ENCODE measurements at regions not wholly inside any gene's neighbourhood (a gene's known extent, or its start where the extent isn't known, plus 50 kb on each side); places are given as distances from the start of the nearest gene placed in this dataset.

- H3K4me3 ChIP-seq (replicated peaks; ENCODE audit: low read depth, low read length) = peak overlapping the region; percentile 27
- no peak for TF ChIP-seq CTCF (IDR thresholded peaks at IDR 0.05; ENCODE audit: low read depth, low read length, missing control alignments)
- no peak for DNase-seq (ENCODE audit: extremely low read depth, low read depth)
Measured at GRCh38 chr12:124386059-124386458, 91.2 kb downstream of the RFLNA start.

GRCh38 chr12:124385219-124385969 lies 90.5 kb downstream of the RFLNA start:
- no peak for DNase-seq (ENCODE audit: extremely low read depth, low read depth)
- no peak overlapping the region for H3K4me3 ChIP-seq (replicated peaks; ENCODE audit: low read depth, low read length)
- no peak for TF ChIP-seq CTCF (IDR thresholded peaks at IDR 0.05; ENCODE audit: low read depth, low read length, missing control alignments)

DNA sequence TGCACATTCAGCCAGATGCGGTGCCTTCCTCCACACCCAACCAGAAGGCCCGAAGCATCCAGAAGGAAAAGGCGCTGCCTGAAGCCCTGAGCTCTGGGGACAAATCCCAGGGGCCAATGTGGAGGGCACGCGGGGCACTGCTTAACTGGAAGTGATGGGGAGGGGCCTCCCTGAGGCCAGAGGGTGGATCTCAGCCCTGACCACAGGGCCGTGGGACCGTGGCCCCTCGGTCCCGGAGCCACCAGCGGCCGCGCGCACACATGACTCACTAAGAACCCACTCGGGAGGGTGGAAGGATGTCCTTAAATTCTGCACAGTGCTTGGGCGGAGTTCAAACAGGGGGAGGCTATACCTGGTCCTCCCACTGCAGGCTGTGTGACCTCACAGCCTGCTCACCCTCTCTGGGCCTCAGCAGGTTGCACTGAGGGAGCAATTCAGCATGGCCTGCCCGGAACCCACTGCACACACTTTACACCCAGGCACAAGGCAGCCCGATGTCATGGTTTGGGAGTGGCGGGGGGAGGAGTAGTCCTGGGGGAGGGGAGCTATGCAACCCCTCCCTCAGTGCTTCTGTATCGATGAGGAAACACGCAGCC lies 89.5 kb downstream of the RFLNA start:
- no peak overlapping the region for H3K4me3 ChIP-seq (replicated peaks; ENCODE audit: low read depth, low read length)
- DNase-seq (ENCODE audit: extremely low read depth, low read depth) = no peak
- no peak for TF ChIP-seq CTCF (IDR thresholded peaks at IDR 0.05; ENCODE audit: low read depth, low read length, missing control alignments)

DNA sequence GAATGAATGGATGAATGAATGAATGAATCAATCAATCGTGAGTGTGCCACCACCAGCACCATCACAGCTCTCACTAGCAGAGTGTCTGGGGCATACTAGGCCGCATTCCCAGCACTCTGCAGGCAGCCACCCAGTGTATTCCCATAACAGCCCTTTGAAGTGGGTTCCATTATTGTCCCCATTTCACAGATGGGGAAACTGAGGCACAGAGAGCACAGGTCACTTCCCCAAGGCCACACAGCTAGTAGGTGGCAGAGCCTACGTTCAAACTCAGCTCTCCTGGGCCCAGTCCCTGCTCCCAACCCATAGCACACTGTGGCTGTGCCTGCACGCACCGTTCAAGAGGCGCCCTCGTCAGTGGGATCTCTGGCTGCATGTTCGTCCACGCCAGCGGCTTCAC lies 88.1 kb downstream of the RFLNA start:
- no peak overlapping the region for H3K4me3 ChIP-seq (replicated peaks; ENCODE audit: low read depth, low read length)
- TF ChIP-seq CTCF (IDR thresholded peaks at IDR 0.05; ENCODE audit: low read depth, low read length, missing control alignments) = no peak
- DNase-seq (ENCODE audit: extremely low read depth, low read depth) = no peak

GRCh38 chr12:124381456-124382296 lies 86.8 kb downstream of the RFLNA start:
- no peak overlapping the region for H3K4me3 ChIP-seq (replicated peaks; ENCODE audit: low read depth, low read length)
- TF ChIP-seq CTCF (IDR thresholded peaks at IDR 0.05; ENCODE audit: low read depth, low read length, missing control alignments) = no peak
- no peak for DNase-seq (ENCODE audit: extremely low read depth, low read depth)

DNA sequence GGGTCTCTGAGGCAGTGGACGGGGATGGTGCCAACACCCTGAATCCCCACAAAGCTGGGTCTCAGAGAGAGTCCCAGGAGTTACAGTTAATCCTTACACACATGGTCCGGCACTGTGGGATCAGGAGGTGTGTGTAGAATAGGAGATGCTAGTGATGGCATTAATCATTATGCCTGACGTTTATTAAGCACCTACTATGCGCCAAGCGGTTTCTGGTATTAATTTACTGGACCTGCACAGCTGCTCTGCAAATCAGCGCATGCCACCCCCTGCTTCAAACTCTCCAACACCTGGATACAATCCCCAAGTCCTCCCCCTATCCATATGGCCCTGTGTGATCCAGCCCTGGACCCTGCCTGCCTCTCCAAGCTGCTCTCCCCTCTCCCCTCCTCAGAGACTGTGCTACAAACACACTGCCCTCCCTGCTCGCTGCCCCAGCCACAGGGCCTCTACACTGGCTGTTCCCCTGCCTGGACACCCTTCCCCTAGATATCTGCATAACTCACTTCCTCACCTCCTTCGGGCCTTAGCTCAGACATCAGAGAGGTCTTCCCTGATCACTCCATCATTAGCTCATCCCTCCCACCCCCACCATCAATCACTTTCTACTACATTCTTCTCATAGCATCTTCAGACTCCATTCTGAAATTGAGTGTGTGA lies 86.0 kb downstream of the RFLNA start:
- TF ChIP-seq CTCF (IDR thresholded peaks at IDR 0.05; ENCODE audit: low read depth, low read length, missing control alignments) = no peak
- H3K4me3 ChIP-seq (replicated peaks; ENCODE audit: low read depth, low read length) = no peak overlapping the region
- DNase-seq (ENCODE audit: extremely low read depth, low read depth) = no peak
